ENCODE measurements at regions not wholly inside any gene's neighbourhood (a gene's known extent, or its start where the extent isn't known, plus 50 kb on each side); places are given as distances from the start of the nearest gene placed in this dataset.
"Not testable (repeated sequence)": the region's sequence is repeated elsewhere in the genome, so short reads cannot be mapped to it uniquely, and the experiment has no call there.

GRCh38 chr21:23127973-23128372, 2129.8 kb downstream of the NCAM2 start:
- Mint-ChIP-seq H3K27me3 (ENCODE audit: low read depth) (no peaks in the 10 kb centered on the region), H3K4me3 (no peak overlapping the region), H3K27ac (no peak overlapping the region), H3K4me1 (no peaks in the 10 kb centered on the region), H3K9me3 (no peaks in the 10 kb centered on the region), H3K36me3 (ENCODE audit: low read depth) (no peaks in the 10 kb centered on the region)
- TF ChIP-seq, protein P1, sequence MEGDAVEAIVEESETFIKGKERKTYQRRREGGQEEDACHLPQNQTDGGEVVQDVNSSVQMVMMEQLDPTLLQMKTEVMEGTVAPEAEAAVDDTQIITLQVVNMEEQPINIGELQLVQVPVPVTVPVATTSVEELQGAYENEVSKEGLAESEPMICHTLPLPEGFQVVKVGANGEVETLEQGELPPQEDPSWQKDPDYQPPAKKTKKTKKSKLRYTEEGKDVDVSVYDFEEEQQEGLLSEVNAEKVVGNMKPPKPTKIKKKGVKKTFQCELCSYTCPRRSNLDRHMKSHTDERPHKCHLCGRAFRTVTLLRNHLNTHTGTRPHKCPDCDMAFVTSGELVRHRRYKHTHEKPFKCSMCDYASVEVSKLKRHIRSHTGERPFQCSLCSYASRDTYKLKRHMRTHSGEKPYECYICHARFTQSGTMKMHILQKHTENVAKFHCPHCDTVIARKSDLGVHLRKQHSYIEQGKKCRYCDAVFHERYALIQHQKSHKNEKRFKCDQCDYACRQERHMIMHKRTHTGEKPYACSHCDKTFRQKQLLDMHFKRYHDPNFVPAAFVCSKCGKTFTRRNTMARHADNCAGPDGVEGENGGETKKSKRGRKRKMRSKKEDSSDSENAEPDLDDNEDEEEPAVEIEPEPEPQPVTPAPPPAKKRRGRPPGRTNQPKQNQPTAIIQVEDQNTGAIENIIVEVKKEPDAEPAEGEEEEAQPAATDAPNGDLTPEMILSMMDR (IDR thresholded peaks at IDR 0.05; ENCODE audit: unreplicated experiment in 3 of 3) = no peak

DNA sequence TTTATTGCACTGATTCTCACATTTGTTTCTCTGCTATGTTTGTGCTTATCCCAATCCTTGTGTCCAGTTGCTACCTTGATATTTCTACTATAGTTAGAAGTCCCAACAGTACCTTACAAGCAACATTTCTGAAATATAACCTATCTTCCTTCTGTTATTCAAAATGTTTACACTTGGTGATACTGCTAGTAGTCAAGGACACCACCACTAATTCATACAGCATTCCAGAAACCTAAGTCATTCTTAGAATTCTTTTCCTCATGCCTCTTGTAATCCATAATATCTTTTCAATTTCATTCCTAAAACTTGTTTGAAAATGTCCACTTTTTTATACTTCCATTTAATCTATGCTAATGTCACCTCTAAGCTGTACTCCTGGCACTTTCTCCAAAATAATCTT, 2132.1 kb downstream of the NCAM2 start:
- TF ChIP-seq, protein P1 (IDR thresholded peaks at IDR 0.05; ENCODE audit: unreplicated experiment in 3 of 3) = no peak
- peaks cover 4% of the 10 kb centered on the region for H3K9me3 Mint-ChIP-seq
- H3K27me3 Mint-ChIP-seq (ENCODE audit: low read depth) = no peaks in the 10 kb centered on the region
- no peaks in the 10 kb centered on the region for H3K36me3 Mint-ChIP-seq (ENCODE audit: low read depth)
- no peaks in the 10 kb centered on the region for H3K4me1 Mint-ChIP-seq
- no peak overlapping the region for H3K4me3 Mint-ChIP-seq
- no peak overlapping the region for H3K27ac Mint-ChIP-seq

DNA sequence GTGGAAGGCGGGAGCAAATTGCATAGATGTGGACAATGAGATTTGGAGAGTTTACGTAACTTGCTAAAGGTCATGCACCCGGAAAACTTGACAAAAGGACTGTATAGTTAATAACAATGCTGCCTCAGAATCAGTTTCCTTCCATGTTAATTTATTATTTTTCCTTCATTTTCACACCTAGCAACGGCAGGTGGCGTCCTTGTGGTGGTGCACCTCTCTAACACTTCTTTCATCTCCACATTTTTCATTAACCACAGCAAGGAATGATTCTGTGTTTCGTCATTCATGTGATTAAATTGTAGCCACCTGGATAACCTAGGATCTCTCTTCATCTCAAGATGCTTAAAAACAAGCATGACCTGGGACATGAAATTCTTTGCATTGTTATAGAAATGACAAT, 2133.0 kb downstream of the NCAM2 start:
- Mint-ChIP-seq H3K9me3 (peaks cover 4% of the 10 kb centered on the region), H3K36me3 (ENCODE audit: low read depth) (no peaks in the 10 kb centered on the region), H3K4me3 (no peak overlapping the region), H3K4me1 (no peaks in the 10 kb centered on the region), H3K27me3 (ENCODE audit: low read depth) (no peaks in the 10 kb centered on the region), H3K27ac (no peak overlapping the region)
- TF ChIP-seq, protein P1 (IDR thresholded peaks at IDR 0.05; ENCODE audit: unreplicated experiment in 3 of 3) = no peak

- no peaks in the 10 kb centered on the region for H3K4me1 Mint-ChIP-seq
- H3K36me3 Mint-ChIP-seq (ENCODE audit: low read depth) = no peaks in the 10 kb centered on the region
- peaks cover 10% of the 10 kb centered on the region for H3K9me3 Mint-ChIP-seq
- no peak overlapping the region for H3K4me3 Mint-ChIP-seq
- no peak overlapping the region for H3K27ac Mint-ChIP-seq
- TF ChIP-seq, protein P1 (IDR thresholded peaks at IDR 0.05; ENCODE audit: unreplicated experiment in 3 of 3) = no peak
- H3K27me3 Mint-ChIP-seq (ENCODE audit: low read depth) = no peaks in the 10 kb centered on the region
Observed at GRCh38 chr21:23138797-23139196, 2140.6 kb downstream of the NCAM2 start.

GRCh38 chr21:23152130-23152529, 2153.9 kb downstream of the NCAM2 start:
- no peaks in the 10 kb centered on the region for H3K36me3 Mint-ChIP-seq (ENCODE audit: low read depth)
- H3K9me3 Mint-ChIP-seq = no peaks in the 10 kb centered on the region
- no peak overlapping the region for H3K27ac Mint-ChIP-seq
- H3K4me1 Mint-ChIP-seq = no peaks in the 10 kb centered on the region
- H3K27me3 Mint-ChIP-seq (ENCODE audit: low read depth) = no peaks in the 10 kb centered on the region
- H3K4me3 Mint-ChIP-seq = no peak overlapping the region
- TF ChIP-seq, protein P1 (IDR thresholded peaks at IDR 0.05; ENCODE audit: unreplicated experiment in 3 of 3) = no peak

DNA sequence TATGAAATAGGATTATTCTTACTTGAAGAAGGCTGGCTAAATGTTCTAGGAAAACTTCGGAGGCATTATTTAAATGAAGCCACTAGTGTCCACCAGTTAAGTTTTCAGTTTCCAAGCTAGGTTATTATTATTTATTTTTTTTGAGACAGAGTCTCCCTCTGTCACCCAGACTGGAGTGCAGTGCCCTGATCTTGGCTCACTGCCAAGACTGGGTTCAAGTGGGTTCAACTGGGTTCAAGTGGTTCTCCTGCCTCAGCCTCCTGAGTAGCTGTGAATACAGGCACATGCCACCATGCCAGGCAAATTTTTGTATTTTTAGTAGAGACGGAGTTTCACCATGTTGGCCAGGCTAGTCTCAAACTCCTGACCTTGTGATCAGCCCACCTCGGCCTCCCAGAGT, 2155.6 kb downstream of the NCAM2 start:
- not testable (repeated sequence) for H3K36me3 Mint-ChIP-seq (ENCODE audit: low read depth); H3K4me3 Mint-ChIP-seq; H3K4me1 Mint-ChIP-seq; H3K9me3 Mint-ChIP-seq; H3K27ac Mint-ChIP-seq; H3K27me3 Mint-ChIP-seq (ENCODE audit: low read depth)
